ENCODE measurements at regions not wholly inside any gene's neighbourhood (a gene's known extent, or its start where the extent isn't known, plus 50 kb on each side); places are given as distances from the start of the nearest gene placed in this dataset.
A peak's percentile ranks its signal among the peaks of the same experiment; 100 is the strongest.
"Not testable (repeated sequence)": the region's sequence is repeated elsewhere in the genome, so short reads cannot be mapped to it uniquely, and the experiment has no call there.

DNA sequence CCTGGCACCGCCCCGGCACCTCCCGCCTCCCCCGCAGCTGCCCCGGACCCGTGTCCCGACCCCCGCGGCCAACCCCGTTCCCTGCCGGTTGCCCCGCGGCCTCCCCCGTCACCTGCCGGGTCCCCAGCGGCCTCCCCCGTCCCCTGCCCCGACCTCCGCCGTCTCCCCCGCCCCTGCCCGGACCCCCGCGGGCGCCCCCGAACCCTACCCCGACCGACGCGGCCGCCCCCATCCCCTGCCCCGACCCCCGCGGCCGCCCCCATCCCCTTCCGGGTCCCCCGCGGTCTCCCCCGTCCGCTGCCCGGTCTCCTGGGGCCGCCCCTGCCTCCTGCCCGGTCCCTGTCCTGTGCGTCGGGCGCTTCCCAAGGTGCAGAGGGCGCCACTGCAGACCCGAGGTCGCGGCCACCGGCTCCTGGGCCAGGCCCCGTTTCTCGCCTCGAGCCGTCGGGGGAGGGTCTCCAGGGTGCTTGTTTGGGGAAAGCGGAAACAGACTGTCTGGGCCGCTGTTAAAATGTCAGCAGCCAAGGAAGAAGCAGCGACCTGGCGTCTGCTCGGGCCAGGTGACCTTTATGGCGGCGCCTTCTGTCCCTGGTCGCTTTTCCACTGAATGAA, 51.6 kb upstream of the APOD start:
- not testable (repeated sequence) for DNase-seq (ENCODE audit: low read depth in 3 of 3, low spot score in 1 of 3)

DNA sequence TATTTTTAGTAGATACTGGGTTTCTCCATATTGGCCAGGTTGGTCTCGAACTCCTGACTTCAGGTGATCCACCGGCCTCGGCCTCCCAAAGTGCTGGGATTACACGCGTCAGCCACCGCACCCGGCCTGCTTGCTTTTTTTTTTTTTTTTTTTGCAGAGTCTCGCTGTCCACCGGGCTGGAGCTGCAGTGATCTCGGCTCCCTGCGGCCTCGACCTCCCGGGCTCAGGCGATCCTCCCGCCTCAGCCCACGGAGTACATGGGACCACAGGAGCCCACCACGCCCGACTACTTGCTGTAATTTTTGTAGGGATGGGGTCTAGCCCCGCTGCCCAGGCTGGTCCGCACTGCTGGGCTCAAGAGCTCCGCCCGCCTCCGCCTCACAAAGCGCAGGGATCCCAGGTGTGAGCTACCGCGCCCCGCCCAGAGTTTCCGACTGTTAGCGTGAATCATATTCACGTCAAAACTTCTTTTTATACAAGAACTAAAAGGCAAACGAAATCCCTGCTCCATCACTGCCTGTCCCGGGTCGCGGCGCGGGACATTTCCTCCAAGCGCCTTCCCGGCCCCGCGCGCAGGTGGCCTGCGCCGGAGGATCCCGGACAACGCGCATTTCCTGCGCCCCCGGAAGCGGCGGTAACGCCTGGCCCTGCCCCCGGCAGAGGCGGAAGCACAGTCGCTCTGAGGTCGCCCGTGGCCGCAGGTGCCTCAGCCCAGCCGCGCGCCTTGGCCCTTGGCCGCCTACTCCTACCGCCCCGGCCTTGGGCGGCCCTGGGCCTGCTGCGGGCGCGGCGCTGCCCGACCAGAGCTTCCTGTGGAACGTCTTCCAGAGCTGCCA, 50.9 kb upstream of the APOD start:
- DNase-seq (ENCODE audit: low read depth in 3 of 3, low spot score in 1 of 3), result peak in 1 of 3 donors; percentile 37
